SK-MEL-5 (cell line): ENCODE measurements at regions not wholly inside any gene's neighbourhood (a gene's known extent, or its start where the extent isn't known, plus 50 kb on each side); places are given as distances from the start of the nearest gene placed in this dataset.

ENCODE experiments used
- DNase-seq: peaks from one replicate; pipeline ENCODE4 v3.0.0-alpha.2; 2016; ENCODE audit warnings: low read depth, low spot score
- in situ Hi-C: cut with HindIII; loops from 2 replicates; pipeline ENCODE4 v1.10.0; 2016; ENCODE audit warnings: low sequenced_read_pairs, high pct_unique_total_duplicates, low pct_unique_long_range_greater_than_20kb

GRCh38 chr2:136393514-136393913 is 275.6 kb upstream of the CXCR4 start:
- in situ Hi-C loops, result no loop called here
- no peak for DNase-seq

GRCh38 chr2:136392897-136393505 is 275.1 kb upstream of the CXCR4 start:
- no peak for DNase-seq
- in situ Hi-C loops, result no loop called here

- DNase-seq, result no peak
- in situ Hi-C loops, result no loop called here
Observed at GRCh38 chr2:136389809-136390208, 271.9 kb upstream of the CXCR4 start.

GRCh38 chr2:136386046-136386445 is 268.1 kb upstream of the CXCR4 start:
- peak; percentile 22 for DNase-seq
- in situ Hi-C loops, result no loop called here

GRCh38 chr2:136384531-136385303 is 266.8 kb upstream of the CXCR4 start:
- DNase-seq, result peak; percentile 77
- in situ Hi-C loops, result no loop called here

GRCh38 chr2:136383167-136383566 is 265.2 kb upstream of the CXCR4 start:
- in situ Hi-C loops, result no loop called here
- no peak for DNase-seq

GRCh38 chr2:136381722-136382633 is 264.0 kb upstream of the CXCR4 start:
- in situ Hi-C loops, result no loop called here
- no peak for DNase-seq

GRCh38 chr2:136381245-136381644 is 263.3 kb upstream of the CXCR4 start:
- no peak for DNase-seq
- in situ Hi-C loops, result no loop called here

- in situ Hi-C loops, result no loop called here
Observed at GRCh38 chr2:136378712-136379595, 261.0 kb upstream of the CXCR4 start.

GRCh38 chr2:136377423-136378382 is 259.8 kb upstream of the CXCR4 start:
- in situ Hi-C loops, result no loop called here
- DNase-seq, result no peak

More at GRCh38 chr2:136378712-136379595, 261.0 kb upstream of the CXCR4 start:
- peak; percentile 66 for DNase-seq

- DNase-seq, result no peak
- in situ Hi-C loops, result no loop called here
Observed at GRCh38 chr2:136376798-136377211, 258.9 kb upstream of the CXCR4 start.

- no peak for DNase-seq
- in situ Hi-C loops, result no loop called here
Observed at GRCh38 chr2:136376211-136376610, 258.3 kb upstream of the CXCR4 start.

GRCh38 chr2:136375017-136375901 is 257.3 kb upstream of the CXCR4 start:
- in situ Hi-C loops, result no loop called here
- no peak for DNase-seq

- in situ Hi-C loops, result no loop called here
Observed at GRCh38 chr2:136373841-136374240, 255.9 kb upstream of the CXCR4 start.

GRCh38 chr2:136373029-136373428 is 255.1 kb upstream of the CXCR4 start:
- in situ Hi-C loops, result no loop called here

More at GRCh38 chr2:136373841-136374240, 255.9 kb upstream of the CXCR4 start:
- DNase-seq, result peak; percentile 62

More at GRCh38 chr2:136373029-136373428, 255.1 kb upstream of the CXCR4 start:
- DNase-seq, result no peak
